ENCODE measurements at regions not wholly inside any gene's neighbourhood (a gene's known extent, or its start where the extent isn't known, plus 50 kb on each side); places are given as distances from the start of the nearest gene placed in this dataset.

DNA sequence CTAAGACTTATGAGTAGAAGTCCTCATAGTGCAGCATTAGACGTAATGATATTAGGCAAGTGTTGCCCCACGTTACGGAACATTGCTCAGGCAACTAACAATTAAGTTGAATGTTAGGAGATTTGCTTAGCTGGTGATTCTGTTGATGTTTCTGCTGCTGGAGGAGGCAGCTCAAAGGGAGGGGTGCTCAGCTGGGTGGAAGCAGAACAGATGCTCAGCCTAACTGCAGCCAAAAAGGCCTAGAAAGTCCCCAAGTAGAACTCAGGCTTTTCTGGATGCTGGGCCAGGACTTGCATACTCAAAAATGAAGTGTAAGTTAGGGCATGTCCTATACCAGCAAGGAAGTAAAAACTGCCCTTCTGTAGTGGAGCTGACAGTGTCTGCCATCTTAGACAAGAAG, 201.4 kb downstream of the ADRA2A start:
- peaks cover 2 to 22% (median 10%) of the 10 kb centered on the region in 5 donors for H3K4me1 ChIP-seq (ENCODE audit: control insufficient read depth in 5 of 5, insufficient read depth in 5 of 5, low read length in 5 of 5)
- no peak overlapping the region for H3K9ac ChIP-seq (ENCODE audit: low read length in 5 of 5)
- no peaks in the 10 kb centered on the region for H3K27me3 ChIP-seq (ENCODE audit: control insufficient read depth in 5 of 5, insufficient read depth in 4 of 5, low read length in 5 of 5)
- no peak overlapping the region for H3K27ac ChIP-seq (ENCODE audit: low read depth, low read length)
- H3K9me3 ChIP-seq (ENCODE audit: control insufficient read depth in 5 of 5, low read length in 5 of 5), result no peaks in the 10 kb centered on the region
- no peak overlapping the region for H3K4me3 ChIP-seq (ENCODE audit: low read depth in 1 of 5, low read length in 5 of 5)
- no peaks in the 10 kb centered on the region for H3K36me3 ChIP-seq (ENCODE audit: control insufficient read depth in 5 of 5, insufficient read depth in 5 of 5, low read length in 5 of 5)

DNA sequence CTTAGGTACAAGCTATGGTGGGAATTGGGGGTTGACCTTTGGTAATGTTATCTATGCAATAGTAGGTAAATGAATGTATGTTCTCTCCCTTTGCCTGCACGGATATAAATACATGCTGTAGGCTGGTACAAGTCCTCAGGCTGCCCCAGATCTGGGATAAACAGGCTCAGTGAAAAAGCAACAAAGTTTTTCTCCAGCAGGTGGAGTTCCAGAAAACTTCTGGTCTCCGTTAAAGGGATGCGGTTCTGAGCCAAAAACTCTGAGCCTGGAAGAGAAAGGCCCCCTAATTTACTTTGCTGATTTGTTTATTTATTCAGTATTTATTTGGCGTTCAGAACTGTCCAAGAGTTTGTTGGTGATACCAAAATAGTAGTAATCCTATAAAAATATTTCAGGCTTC, 204.7 kb downstream of the ADRA2A start:
- Histone ChIP-seq H3K4me1 (ENCODE audit: control insufficient read depth in 5 of 5, insufficient read depth in 5 of 5, low read length in 5 of 5) (peaks cover 2 to 10% (median 7%) of the 10 kb centered on the region in 5 donors), H3K36me3 (ENCODE audit: control insufficient read depth in 5 of 5, insufficient read depth in 5 of 5, low read length in 5 of 5) (no peaks in the 10 kb centered on the region), H3K27ac (ENCODE audit: low read depth, low read length) (no peak overlapping the region), H3K9ac (ENCODE audit: low read length in 5 of 5) (no peak overlapping the region), H3K4me3 (ENCODE audit: low read depth in 1 of 5, low read length in 5 of 5) (no peak overlapping the region), H3K27me3 (ENCODE audit: control insufficient read depth in 5 of 5, insufficient read depth in 4 of 5, low read length in 5 of 5) (no peaks in the 10 kb centered on the region), H3K9me3 (ENCODE audit: control insufficient read depth in 5 of 5, low read length in 5 of 5) (no peaks in the 10 kb centered on the region)

DNA sequence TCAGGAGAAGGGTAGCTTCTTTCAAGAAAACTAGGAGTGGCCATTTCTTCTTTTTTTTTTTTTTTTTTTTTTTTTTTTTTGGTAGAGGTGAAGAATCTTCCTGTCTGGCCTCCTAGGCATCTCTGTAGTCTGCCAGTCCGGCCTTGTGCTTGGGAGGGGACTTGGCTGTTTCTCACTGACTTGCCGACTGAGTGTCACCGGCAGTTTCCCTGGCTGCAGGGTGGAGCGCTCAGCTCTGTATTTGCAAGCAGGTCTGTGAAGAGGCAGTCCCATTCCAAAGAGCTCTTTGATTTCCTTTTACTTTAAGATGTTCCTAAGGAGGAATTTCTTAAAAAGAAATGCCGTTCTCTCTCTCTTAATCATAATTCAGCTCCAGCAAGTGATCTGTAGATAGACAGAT, 212.6 kb downstream of the ADRA2A start:
- H3K4me1 ChIP-seq (ENCODE audit: control insufficient read depth in 5 of 5, insufficient read depth in 5 of 5, low read length in 5 of 5), result peaks cover 0 to 6% (median 0%) of the 10 kb centered on the region in 5 donors
- no peak overlapping the region for H3K9ac ChIP-seq (ENCODE audit: low read length in 5 of 5)
- H3K27ac ChIP-seq (ENCODE audit: low read depth, low read length), result no peak overlapping the region
- no peaks in the 10 kb centered on the region for H3K27me3 ChIP-seq (ENCODE audit: control insufficient read depth in 5 of 5, insufficient read depth in 4 of 5, low read length in 5 of 5)
- H3K36me3 ChIP-seq (ENCODE audit: control insufficient read depth in 5 of 5, insufficient read depth in 5 of 5, low read length in 5 of 5), result no peaks in the 10 kb centered on the region
- H3K9me3 ChIP-seq (ENCODE audit: control insufficient read depth in 5 of 5, low read length in 5 of 5), result no peaks in the 10 kb centered on the region
- no peak overlapping the region for H3K4me3 ChIP-seq (ENCODE audit: low read depth in 1 of 5, low read length in 5 of 5)

DNA sequence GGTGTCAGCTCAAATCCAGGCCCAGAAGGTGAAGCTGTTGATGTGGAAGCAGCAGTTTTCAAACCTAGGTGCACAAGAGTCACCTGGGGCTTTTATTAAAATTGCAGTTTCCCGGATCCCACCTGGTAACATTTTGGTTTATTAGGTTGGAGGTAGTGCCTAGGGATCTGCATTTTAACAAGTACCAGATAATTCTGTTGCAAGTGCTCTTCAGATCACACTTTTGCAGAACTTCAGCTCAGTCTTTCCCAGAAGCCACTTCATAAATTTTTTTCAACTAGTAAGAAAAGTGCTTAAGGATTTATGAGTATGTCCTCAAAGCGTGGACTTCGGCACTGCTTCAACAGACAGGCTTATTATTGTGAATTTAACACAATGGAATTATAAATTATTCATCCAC, 213.8 kb downstream of the ADRA2A start:
- no peaks in the 10 kb centered on the region for H3K27me3 ChIP-seq (ENCODE audit: control insufficient read depth in 5 of 5, insufficient read depth in 4 of 5, low read length in 5 of 5)
- no peaks in the 10 kb centered on the region for H3K36me3 ChIP-seq (ENCODE audit: control insufficient read depth in 5 of 5, insufficient read depth in 5 of 5, low read length in 5 of 5)
- H3K9ac ChIP-seq (ENCODE audit: low read length in 5 of 5), result no peak overlapping the region
- H3K27ac ChIP-seq (ENCODE audit: low read depth, low read length), result no peak overlapping the region
- no peaks in the 10 kb centered on the region for H3K9me3 ChIP-seq (ENCODE audit: control insufficient read depth in 5 of 5, low read length in 5 of 5)
- H3K4me1 ChIP-seq (ENCODE audit: control insufficient read depth in 5 of 5, insufficient read depth in 5 of 5, low read length in 5 of 5), result peaks cover 0 to 14% (median 4%) of the 10 kb centered on the region in 5 donors
- no peak overlapping the region for H3K4me3 ChIP-seq (ENCODE audit: low read depth in 1 of 5, low read length in 5 of 5)

DNA sequence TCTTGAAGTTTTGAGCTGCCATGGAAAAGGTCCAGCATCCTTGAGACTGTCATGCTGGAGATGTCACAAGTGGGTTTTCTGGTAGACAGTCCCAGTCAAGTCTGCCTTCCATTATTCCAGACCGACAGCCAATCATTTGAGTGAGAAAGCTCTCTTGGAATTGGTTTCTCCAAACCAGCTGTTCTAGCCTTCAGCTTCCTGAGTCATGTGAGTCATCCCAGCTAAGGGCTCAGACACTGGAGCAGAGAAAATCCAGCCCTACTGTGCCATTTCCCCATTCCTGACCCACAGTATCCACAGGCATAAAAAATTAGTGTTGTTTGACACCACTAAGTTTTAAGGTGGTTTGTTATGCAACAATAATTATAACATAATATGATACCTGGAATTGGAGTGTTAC, 219.0 kb downstream of the ADRA2A start:
- Histone ChIP-seq H3K36me3 (ENCODE audit: control insufficient read depth in 5 of 5, insufficient read depth in 5 of 5, low read length in 5 of 5) (no peaks in the 10 kb centered on the region), H3K27me3 (ENCODE audit: control insufficient read depth in 5 of 5, insufficient read depth in 4 of 5, low read length in 5 of 5) (no peaks in the 10 kb centered on the region), H3K4me3 (ENCODE audit: low read depth in 1 of 5, low read length in 5 of 5) (no peak overlapping the region), H3K4me1 (ENCODE audit: control insufficient read depth in 5 of 5, insufficient read depth in 5 of 5, low read length in 5 of 5) (peaks cover 2 to 38% (median 25%) of the 10 kb centered on the region in 5 donors), H3K9me3 (ENCODE audit: control insufficient read depth in 5 of 5, low read length in 5 of 5) (no peaks in the 10 kb centered on the region), H3K27ac (ENCODE audit: low read depth, low read length) (no peak overlapping the region), H3K9ac (ENCODE audit: low read length in 5 of 5) (no peak overlapping the region)

DNA sequence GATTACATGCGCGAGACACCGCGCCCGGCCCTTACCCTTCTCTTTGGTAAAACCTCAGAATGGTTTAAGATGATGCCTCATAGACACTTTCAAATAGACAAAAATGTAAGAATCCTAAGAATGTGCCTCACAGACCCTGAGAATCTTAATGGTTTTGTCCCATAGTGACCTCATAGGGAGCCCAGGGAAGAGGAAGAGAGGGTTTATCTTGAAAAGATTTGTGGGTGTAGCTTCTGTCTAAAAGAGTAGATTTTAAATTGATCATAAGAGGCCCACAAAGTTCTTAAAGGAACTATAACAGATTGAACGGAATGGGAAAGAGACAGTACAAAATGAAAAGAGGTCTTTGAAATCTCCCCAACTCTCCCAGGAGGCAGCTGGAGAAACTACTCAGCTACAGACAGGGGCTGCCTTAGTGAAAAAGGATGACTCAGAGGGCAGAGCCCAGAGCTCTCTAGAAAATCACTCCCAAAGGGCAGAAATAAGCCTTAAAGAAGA, 220.6 kb downstream of the ADRA2A start:
- H3K27ac ChIP-seq (ENCODE audit: low read depth, low read length), result peak overlapping the region; percentile 91
- no peaks in the 10 kb centered on the region for H3K36me3 ChIP-seq (ENCODE audit: control insufficient read depth in 5 of 5, insufficient read depth in 5 of 5, low read length in 5 of 5)
- no peaks in the 10 kb centered on the region for H3K9me3 ChIP-seq (ENCODE audit: control insufficient read depth in 5 of 5, low read length in 5 of 5)
- H3K4me3 ChIP-seq (ENCODE audit: low read depth in 1 of 5, low read length in 5 of 5), result no peak overlapping the region
- H3K27me3 ChIP-seq (ENCODE audit: control insufficient read depth in 5 of 5, insufficient read depth in 4 of 5, low read length in 5 of 5), result no peaks in the 10 kb centered on the region
- H3K9ac ChIP-seq (ENCODE audit: low read length in 5 of 5), result peak overlapping the region in 2 of 5 donors; percentile 62 to 70
- peaks cover 2 to 40% (median 25%) of the 10 kb centered on the region in 5 donors for H3K4me1 ChIP-seq (ENCODE audit: control insufficient read depth in 5 of 5, insufficient read depth in 5 of 5, low read length in 5 of 5)

DNA sequence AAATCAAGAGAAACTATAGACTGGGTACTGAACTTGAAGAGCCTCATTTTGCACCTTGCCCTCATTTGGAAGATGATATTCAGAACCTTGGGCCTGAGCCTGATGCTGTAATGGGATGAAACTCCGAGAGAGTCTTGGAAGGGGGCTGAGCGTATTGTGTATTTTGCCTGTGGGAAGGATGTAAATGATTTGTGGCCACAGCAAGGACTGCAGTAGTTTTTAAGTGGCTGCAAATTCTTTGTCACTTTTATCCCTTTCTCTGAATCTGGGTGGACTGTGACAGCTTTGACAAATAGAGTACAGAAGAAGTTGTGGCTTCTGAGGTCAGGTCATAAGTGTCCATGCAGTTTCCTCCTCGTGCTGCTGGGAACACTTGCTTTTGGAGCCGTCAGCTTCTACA, 221.2 kb downstream of the ADRA2A start:
- Histone ChIP-seq H3K9me3 (ENCODE audit: control insufficient read depth in 5 of 5, low read length in 5 of 5) (no peaks in the 10 kb centered on the region), H3K9ac (ENCODE audit: low read length in 5 of 5) (peak overlapping the region in 1 of 5 donors; percentile 62), H3K4me3 (ENCODE audit: low read depth in 1 of 5, low read length in 5 of 5) (peak overlapping the region in 1 of 5 donors; percentile 15), H3K36me3 (ENCODE audit: control insufficient read depth in 5 of 5, insufficient read depth in 5 of 5, low read length in 5 of 5) (no peaks in the 10 kb centered on the region), H3K27ac (ENCODE audit: low read depth, low read length) (peak overlapping the region; percentile 91), H3K4me1 (ENCODE audit: control insufficient read depth in 5 of 5, insufficient read depth in 5 of 5, low read length in 5 of 5) (peaks cover 2 to 46% (median 29%) of the 10 kb centered on the region in 5 donors), H3K27me3 (ENCODE audit: control insufficient read depth in 5 of 5, insufficient read depth in 4 of 5, low read length in 5 of 5) (no peaks in the 10 kb centered on the region)

DNA sequence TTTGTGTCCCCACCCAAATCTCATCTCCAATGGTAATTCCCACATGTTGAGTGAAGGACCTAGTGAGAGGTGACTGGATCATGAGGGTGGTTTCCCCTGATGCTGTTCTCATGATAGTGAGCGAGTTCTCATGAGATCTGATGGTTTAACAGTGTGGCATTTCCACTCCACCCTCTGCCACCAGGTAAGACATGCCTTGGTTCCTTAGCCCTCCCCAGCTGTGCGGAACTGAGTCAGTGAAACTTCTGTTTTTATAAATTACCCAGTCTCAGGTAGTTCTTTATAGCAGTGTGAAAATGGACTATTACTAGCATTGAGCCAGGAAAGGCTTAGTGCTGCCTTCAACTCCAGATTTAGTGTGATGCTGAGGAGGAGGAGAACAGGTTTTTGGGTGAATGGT, 222.2 kb downstream of the ADRA2A start:
- Histone ChIP-seq H3K9me3 (ENCODE audit: control insufficient read depth in 5 of 5, low read length in 5 of 5) (no peaks in the 10 kb centered on the region), H3K27me3 (ENCODE audit: control insufficient read depth in 5 of 5, insufficient read depth in 4 of 5, low read length in 5 of 5) (no peaks in the 10 kb centered on the region), H3K4me3 (ENCODE audit: low read depth in 1 of 5, low read length in 5 of 5) (no peak overlapping the region), H3K36me3 (ENCODE audit: control insufficient read depth in 5 of 5, insufficient read depth in 5 of 5, low read length in 5 of 5) (no peaks in the 10 kb centered on the region), H3K27ac (ENCODE audit: low read depth, low read length) (peak overlapping the region; percentile 91), H3K4me1 (ENCODE audit: control insufficient read depth in 5 of 5, insufficient read depth in 5 of 5, low read length in 5 of 5) (peaks cover 2 to 55% (median 37%) of the 10 kb centered on the region in 5 donors), H3K9ac (ENCODE audit: low read length in 5 of 5) (no peak overlapping the region)

DNA sequence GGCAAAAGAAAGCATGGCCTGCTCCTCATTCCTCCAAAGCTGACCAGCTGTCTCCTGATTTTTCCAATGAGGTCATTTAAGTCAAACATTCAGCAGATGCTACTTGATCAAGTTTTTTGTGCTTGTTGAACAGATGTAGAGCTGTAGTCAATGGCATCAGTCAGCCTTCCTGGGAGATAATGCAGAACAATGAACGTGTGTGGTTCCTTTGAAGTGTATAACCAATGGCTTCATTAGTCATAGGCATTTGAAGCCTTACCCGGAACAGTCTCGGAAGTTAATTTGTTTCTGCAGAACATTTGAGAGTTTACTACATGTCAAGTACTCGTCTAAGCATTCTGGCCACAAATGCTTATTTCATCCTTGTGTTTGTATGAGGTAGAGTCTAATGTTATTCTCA, 227.1 kb downstream of the ADRA2A start:
- Histone ChIP-seq H3K9me3 (ENCODE audit: control insufficient read depth in 5 of 5, low read length in 5 of 5) (no peaks in the 10 kb centered on the region), H3K27ac (ENCODE audit: low read depth, low read length) (peak overlapping the region; percentile 77), H3K27me3 (ENCODE audit: control insufficient read depth in 5 of 5, insufficient read depth in 4 of 5, low read length in 5 of 5) (no peaks in the 10 kb centered on the region), H3K36me3 (ENCODE audit: control insufficient read depth in 5 of 5, insufficient read depth in 5 of 5, low read length in 5 of 5) (no peaks in the 10 kb centered on the region), H3K4me3 (ENCODE audit: low read depth in 1 of 5, low read length in 5 of 5) (no peak overlapping the region), H3K4me1 (ENCODE audit: control insufficient read depth in 5 of 5, insufficient read depth in 5 of 5, low read length in 5 of 5) (peaks cover 0 to 34% (median 20%) of the 10 kb centered on the region in 5 donors), H3K9ac (ENCODE audit: low read length in 5 of 5) (no peak overlapping the region)

DNA sequence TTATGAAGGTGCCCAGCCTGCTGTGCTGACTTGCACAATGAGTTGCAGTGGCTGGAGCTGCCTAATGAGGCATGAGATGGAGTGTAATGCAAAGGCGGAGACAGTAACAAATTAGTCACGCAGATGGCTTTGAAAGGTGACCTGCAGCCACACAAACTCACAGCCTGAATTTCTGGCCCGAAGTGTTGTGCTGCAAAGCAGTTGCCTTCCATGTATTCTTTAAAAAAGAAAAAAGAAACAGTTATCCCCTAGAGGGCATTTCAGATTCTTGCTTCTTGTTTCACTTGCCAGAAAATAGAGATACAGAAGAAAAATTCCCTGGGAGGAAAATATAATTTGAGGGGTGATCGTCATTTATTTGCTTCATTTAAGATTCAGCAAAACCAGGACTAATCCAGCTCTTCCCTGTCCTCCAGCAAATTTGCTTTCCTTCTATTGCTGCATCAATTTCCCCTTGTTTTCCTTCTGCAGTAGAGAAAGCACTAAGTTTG, 239.9 kb downstream of the ADRA2A start:
- Histone ChIP-seq H3K27ac (ENCODE audit: low read depth, low read length) (no peak overlapping the region), H3K27me3 (ENCODE audit: control insufficient read depth in 5 of 5, insufficient read depth in 4 of 5, low read length in 5 of 5) (no peaks in the 10 kb centered on the region), H3K36me3 (ENCODE audit: control insufficient read depth in 5 of 5, insufficient read depth in 5 of 5, low read length in 5 of 5) (no peaks in the 10 kb centered on the region), H3K4me3 (ENCODE audit: low read depth in 1 of 5, low read length in 5 of 5) (peak overlapping the region; percentile 38 to 70 (median 55)), H3K4me1 (ENCODE audit: control insufficient read depth in 5 of 5, insufficient read depth in 5 of 5, low read length in 5 of 5) (peaks cover 0 to 11% (median 5%) of the 10 kb centered on the region in 5 donors), H3K9me3 (ENCODE audit: control insufficient read depth in 5 of 5, low read length in 5 of 5) (no peaks in the 10 kb centered on the region), H3K9ac (ENCODE audit: low read length in 5 of 5) (peak overlapping the region in 2 of 5 donors; percentile 44 to 54)

Measured in subcutaneous abdominal adipose tissue (tissue), 5 donors.